Activated naive CD4-positive, alpha-beta T cell treated with anti-CD3 and anti-CD28 coated beads for 36 hours (primary cell): ENCODE measurements at regions not wholly inside any gene's neighbourhood (a gene's known extent, or its start where the extent isn't known, plus 50 kb on each side); places are given as distances from the start of the nearest gene placed in this dataset.

Source experiments
- CTCF ChIA-PET: fragments of 350-600 bp; sonication (Branson Sonifier 250); formaldehyde crosslinking; loops from one replicate; lab custom pipeline; 2021; ENCODE audit warnings: antibody characterized with exemption; lab: Charles Lee
- DNase-seq: peaks from one replicate; pipeline ENCODE4 v3.0.0-alpha.2; 2020
- H3K27ac Mint-ChIP-seq: one replicate; pipeline ENCODE4 v1.8.0; 2021; ENCODE audit warnings: mild to moderate bottlenecking, mixed read lengths
- H3K27me3 Mint-ChIP-seq: one replicate; pipeline ENCODE4 v1.8.0; 2021; ENCODE audit warnings: low read depth, mixed read lengths
- H3K36me3 Mint-ChIP-seq: one replicate; pipeline ENCODE4 v1.8.0; 2021; ENCODE audit warnings: low read depth, mixed read lengths
- H3K4me1 Mint-ChIP-seq: one replicate; pipeline ENCODE4 v1.8.0; 2021; ENCODE audit warnings: low read depth, mixed read lengths
- H3K4me3 Mint-ChIP-seq: one replicate; pipeline ENCODE4 v1.8.0; 2021; ENCODE audit warnings: mild to moderate bottlenecking, moderate library complexity, mixed read lengths
- H3K9me3 Mint-ChIP-seq: one replicate; pipeline ENCODE4 v1.8.0; 2021; ENCODE audit warnings: mixed read lengths
- intact Hi-C: fragments of 100-400 bp; cut with micrococcal nuclease; formaldehyde crosslinking; loops from one replicate; pipeline ENCODE4 v1.15.1; 2023

DNA sequence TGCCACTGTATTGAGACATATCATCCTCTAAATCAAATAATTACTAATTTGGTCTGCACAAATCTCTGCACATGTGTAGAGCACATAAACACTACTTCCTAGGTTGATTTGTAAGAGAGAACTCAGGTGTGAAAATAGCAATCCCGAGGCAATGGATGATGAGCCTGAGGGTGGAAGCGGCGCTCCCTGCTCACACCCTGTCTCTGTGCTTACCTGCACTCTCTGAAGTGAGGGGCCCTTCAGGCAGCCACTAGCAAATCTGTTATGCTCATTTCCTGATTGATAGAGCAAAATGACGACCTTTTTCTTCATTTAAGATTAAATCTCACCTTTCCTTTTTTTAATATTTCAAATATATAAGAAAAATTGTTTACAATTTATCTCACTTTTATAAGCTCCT, 1995.7 kb upstream of the AGA start:
- no peak overlapping the region for H3K4me3 Mint-ChIP-seq
- CTCF ChIA-PET: no interaction called here
- no peaks in the 10 kb centered on the region for H3K36me3 Mint-ChIP-seq
- H3K27me3 Mint-ChIP-seq: no peaks in the 10 kb centered on the region
- no peak overlapping the region for H3K27ac Mint-ChIP-seq
- no peaks in the 10 kb centered on the region for H3K4me1 Mint-ChIP-seq
- intact Hi-C loops: no loop called here
- H3K9me3 Mint-ChIP-seq: peaks cover 5% of the 10 kb centered on the region
- DNase-seq: no peak

DNA sequence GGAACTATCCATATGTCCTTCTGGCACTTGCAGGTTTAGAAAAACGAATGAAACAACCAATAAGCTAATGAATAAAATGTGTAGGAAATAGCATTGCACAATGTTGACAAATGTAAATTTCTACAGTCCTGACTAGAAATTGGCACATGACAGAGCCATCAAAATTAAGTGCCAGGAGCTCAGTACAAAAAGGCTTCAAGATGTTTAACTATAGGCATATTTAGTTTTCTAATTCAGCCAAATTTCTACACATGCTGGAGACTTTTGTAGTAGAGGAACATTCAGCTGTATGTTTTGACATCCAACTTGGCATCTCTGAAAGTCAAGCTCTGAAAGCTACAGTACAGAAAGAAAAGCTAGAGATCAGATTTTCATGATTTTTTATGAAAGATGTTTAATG, 1999.4 kb upstream of the AGA start:
- intact Hi-C loops: no loop called here
- CTCF ChIA-PET: no interaction called here
- H3K9me3 Mint-ChIP-seq: peaks cover 11% of the 10 kb centered on the region
- H3K4me3 Mint-ChIP-seq: no peak overlapping the region
- H3K36me3 Mint-ChIP-seq: no peaks in the 10 kb centered on the region
- H3K27me3 Mint-ChIP-seq: no peaks in the 10 kb centered on the region
- H3K4me1 Mint-ChIP-seq: no peaks in the 10 kb centered on the region
- no peak overlapping the region for H3K27ac Mint-ChIP-seq
- DNase-seq: no peak

DNA sequence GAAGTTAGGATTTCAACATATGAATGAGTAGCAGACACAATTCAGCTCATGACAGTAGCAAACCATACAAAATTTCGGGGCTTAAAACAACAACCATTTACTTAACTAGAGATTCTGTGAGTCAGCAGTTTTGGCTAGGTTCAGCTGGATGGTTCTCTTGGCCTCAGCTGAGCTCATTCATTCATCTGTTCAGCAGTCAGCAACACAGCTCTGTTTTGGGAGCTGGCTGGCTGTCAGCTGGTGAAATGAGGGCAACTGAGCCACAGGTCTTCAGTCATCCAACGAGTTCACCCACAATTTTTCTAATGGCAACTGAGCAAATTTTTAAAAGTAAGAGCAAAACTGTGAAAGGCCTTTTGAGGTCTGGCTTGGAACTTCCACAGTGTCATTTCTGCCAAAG, 2005.1 kb upstream of the AGA start:
- H3K4me3 Mint-ChIP-seq: no peak overlapping the region

DNA sequence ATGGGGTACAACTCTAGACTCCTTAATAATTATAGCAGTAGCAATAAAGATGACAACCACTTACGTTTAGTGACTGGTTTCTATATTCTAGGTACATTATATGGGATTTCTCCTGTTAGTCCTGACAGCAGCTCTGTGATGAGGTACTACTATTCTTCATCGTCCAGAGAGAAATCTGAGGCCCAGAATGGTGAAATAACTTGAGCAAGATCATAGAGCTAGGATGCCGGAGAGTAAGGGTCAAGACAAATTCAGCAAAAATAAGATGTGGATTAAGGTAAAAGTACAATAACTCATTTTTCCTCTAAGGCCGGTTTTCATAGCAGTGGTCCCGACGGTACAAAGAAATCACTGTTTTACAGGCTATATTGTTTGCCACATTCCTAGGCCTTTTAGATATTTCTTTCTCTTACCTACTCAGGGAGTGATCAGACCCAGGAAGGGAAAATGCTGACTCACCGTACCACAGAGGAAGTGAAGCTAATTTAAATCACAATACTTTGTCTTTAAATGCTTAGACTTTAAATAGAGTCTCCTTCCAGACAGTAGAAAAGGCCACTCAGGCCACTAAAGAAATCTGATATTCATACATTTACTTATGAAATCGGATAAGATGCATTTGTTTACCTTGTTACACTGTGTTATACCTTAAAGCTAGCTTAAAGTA, 2023.0 kb upstream of the AGA start:
- Mint-ChIP-seq H3K4me1 (no peaks in the 10 kb centered on the region), H3K4me3 (no peak overlapping the region), H3K9me3 (peaks cover 7% of the 10 kb centered on the region), H3K36me3 (no peaks in the 10 kb centered on the region), H3K27me3 (no peaks in the 10 kb centered on the region), H3K27ac (no peak overlapping the region)
- DNase-seq: no peak
- intact Hi-C loops: no loop called here
- CTCF ChIA-PET: no interaction called here

More for the DNA sequence above, 2005.1 kb upstream of the AGA start:
- no peaks in the 10 kb centered on the region for H3K4me1 Mint-ChIP-seq
- H3K9me3 Mint-ChIP-seq: peaks cover 6% of the 10 kb centered on the region
- no peak overlapping the region for H3K27ac Mint-ChIP-seq
- H3K27me3 Mint-ChIP-seq: no peaks in the 10 kb centered on the region
- DNase-seq: no peak
- intact Hi-C loops: no loop called here
- CTCF ChIA-PET: no interaction called here
- no peaks in the 10 kb centered on the region for H3K36me3 Mint-ChIP-seq

DNA sequence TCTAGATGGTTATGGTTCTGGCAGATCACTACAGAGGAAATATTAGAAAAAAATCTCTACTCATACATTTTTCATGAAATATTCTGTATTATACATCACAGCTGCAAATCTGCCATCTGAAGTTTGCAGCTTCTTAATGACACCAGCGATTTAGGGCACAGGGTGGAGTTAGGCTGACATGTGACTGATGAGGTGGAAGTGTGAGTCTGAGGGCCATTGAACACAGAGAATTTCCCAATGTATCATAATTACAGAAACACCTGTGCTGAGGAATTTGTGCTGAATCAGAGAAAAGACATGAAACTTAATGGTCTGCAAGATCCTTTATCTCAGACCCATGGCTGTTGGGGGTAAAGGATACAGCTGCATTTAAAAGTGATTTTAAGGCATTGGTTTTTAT, 2025.6 kb upstream of the AGA start:
- Mint-ChIP-seq H3K27ac (no peak overlapping the region), H3K36me3 (no peaks in the 10 kb centered on the region), H3K9me3 (peaks cover 2% of the 10 kb centered on the region), H3K4me3 (no peak overlapping the region), H3K4me1 (no peaks in the 10 kb centered on the region), H3K27me3 (no peaks in the 10 kb centered on the region)
- CTCF ChIA-PET: no interaction called here
- no peak for DNase-seq
- intact Hi-C loops: no loop called here

DNA sequence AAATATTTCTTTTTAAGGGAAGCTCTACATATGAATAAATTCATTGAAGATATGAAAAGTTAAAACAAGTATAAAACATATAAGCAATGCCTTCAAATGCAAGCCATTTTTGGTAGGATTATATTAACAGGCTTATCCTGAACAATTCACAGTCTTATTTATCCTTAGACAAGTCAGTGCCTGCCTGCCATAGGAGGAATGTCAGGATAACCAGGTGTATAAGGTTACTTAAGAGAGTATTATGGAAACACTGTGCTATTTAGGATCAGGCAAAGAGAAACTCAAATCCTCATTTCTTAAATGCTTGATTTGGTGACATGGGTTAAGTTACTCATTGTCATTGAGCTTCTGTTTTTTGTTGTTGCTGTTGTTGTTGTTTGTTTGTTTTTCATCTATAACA, 2029.9 kb upstream of the AGA start:
- DNase-seq: no peak
- intact Hi-C loops: no loop called here
- Mint-ChIP-seq H3K4me1 (no peaks in the 10 kb centered on the region), H3K36me3 (no peaks in the 10 kb centered on the region), H3K27ac (no peak overlapping the region), H3K4me3 (no peak overlapping the region), H3K9me3 (peaks cover 6% of the 10 kb centered on the region), H3K27me3 (no peaks in the 10 kb centered on the region)
- CTCF ChIA-PET: interaction anchor here (0.7 kb wide), 1 partner anchor 37 kb away, joined by 3 read pairs; no protein-coding TSS in a partner anchor

DNA sequence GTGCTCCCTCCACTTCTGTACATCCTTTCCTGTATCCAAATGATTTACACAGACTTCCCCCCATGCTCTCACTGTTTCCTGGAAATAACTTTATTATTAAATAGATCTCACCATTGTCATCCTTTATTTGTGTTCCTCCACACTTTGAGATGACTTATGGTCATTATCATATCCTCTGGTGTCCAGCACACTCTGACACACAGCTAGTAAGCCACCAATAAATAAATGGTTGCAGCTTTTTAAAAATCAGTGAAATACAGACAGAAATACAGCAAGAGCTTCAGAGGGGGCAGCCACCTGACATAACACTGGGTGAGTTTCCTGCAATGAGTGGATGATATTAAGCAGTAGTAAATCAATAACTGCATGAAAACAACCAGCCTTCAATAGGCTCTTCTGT, 2036.4 kb upstream of the AGA start:
- intact Hi-C loops: no loop called here
- Mint-ChIP-seq H3K4me1 (no peaks in the 10 kb centered on the region), H3K27ac (no peak overlapping the region), H3K4me3 (no peak overlapping the region), H3K36me3 (no peaks in the 10 kb centered on the region), H3K27me3 (no peaks in the 10 kb centered on the region), H3K9me3 (peaks cover 10% of the 10 kb centered on the region)
- CTCF ChIA-PET: no interaction called here
- DNase-seq: no peak

DNA sequence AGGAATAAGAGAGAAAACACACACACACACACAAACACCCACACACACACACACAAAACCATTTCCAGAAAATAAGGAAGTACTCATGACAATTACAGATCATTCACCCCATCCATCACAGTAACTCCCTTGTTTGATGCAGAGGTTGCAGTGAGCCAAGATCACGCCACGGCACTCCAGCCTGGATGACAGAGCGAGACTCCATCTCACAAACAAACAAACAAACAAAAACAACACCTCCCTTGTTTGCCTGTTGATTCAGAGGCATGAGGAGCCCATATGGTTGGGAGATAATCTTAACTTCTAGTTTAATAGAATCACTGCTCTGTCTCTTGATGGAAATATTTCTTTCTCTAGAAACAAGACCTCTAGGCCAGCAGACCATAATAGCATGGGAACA, 2043.5 kb upstream of the AGA start:
- no peak for DNase-seq
- H3K4me3 Mint-ChIP-seq: no peak overlapping the region
- CTCF ChIA-PET: no interaction called here
- no peak overlapping the region for H3K27ac Mint-ChIP-seq
- no peaks in the 10 kb centered on the region for H3K4me1 Mint-ChIP-seq
- intact Hi-C loops: no loop called here
- H3K9me3 Mint-ChIP-seq: peaks cover 3% of the 10 kb centered on the region
- no peaks in the 10 kb centered on the region for H3K36me3 Mint-ChIP-seq
- H3K27me3 Mint-ChIP-seq: no peaks in the 10 kb centered on the region

DNA sequence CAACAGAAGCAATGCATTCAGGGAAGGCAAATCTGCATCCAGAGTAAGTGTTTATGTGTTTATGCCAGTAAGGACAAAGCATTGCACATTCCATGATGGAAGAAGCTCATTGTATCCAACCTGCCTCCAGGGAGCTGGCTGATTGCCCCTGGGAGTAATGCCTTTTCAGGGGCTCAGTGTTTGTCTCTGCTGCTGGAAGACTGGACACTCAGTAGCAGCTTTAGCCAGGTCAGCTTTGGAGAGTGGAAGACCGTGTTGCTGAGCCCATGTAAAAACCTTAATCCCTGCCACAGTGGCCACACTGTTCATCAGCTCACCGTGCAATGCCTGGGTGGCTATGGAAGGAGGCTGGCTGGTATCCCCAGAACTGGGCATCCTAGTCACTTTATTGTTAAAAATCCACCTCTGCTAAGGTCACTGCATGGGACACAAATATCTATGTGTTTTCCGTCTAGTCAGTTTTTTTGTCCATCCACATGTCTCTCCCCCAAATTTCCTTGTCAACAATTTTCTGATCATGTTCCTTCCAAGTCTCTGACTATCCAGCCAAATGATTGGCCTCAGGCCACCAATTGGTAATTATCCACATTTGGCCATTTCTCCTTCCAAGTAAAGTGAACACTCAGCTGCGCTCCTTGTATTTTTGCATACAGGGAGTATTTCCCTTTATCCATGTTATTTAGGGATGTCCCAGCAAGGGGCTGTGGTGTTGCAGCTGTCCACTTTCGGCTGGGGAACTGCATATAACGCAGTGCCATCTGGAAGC, 2044.5 kb upstream of the AGA start:
- Mint-ChIP-seq H3K36me3 (no peaks in the 10 kb centered on the region), H3K4me3 (no peak overlapping the region), H3K27ac (no peak overlapping the region), H3K9me3 (no peaks in the 10 kb centered on the region), H3K4me1 (no peaks in the 10 kb centered on the region), H3K27me3 (no peaks in the 10 kb centered on the region)
- no peak for DNase-seq
- CTCF ChIA-PET: no interaction called here
- intact Hi-C loops: no loop called here

DNA sequence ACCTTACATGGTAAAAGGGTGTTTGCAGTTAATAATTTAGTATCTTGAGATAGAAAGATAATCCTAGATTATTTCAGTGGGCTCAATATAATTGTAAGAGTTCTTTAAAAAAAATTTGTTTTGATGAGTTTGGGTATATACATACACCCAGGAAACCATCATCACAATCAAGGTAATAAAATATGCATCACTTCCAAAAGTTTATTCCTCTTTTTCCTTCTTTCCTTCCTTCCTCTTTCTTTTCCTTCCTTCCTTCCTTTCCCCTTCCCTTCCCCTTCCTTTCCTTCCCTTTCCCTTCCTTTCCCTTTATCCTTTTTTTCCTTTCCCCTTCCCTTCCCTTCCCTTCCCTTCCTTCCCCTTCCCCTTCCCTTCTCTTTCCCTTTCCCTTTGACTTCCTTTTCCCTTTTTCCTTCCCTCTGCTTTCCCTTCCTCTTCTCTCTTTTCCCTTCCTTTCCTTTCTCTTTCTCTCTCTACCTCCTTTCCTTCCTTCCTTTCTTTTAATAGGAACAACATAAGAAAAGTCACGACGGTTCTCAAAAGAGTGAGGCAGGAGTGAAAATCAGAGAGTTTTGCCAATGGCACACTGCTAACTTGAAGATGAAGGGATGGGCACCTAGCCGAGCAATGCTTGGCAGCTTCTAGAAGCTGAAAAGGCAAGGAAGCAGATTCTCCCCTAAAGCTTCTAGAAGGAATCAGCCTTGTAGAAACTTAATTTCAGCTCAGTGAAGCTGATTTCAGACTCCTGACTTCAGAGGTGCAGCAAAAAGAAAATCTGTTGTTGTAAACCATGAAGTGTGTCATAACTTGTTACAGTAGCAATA, 2050.2 kb upstream of the AGA start:
- no peak for DNase-seq
- Mint-ChIP-seq H3K9me3 (peaks cover 8% of the 10 kb centered on the region), H3K4me3 (no peak overlapping the region), H3K27me3 (no peaks in the 10 kb centered on the region), H3K4me1 (no peaks in the 10 kb centered on the region), H3K27ac (no peak overlapping the region), H3K36me3 (no peaks in the 10 kb centered on the region)
- CTCF ChIA-PET: no interaction called here
- intact Hi-C loops: no loop called here

DNA sequence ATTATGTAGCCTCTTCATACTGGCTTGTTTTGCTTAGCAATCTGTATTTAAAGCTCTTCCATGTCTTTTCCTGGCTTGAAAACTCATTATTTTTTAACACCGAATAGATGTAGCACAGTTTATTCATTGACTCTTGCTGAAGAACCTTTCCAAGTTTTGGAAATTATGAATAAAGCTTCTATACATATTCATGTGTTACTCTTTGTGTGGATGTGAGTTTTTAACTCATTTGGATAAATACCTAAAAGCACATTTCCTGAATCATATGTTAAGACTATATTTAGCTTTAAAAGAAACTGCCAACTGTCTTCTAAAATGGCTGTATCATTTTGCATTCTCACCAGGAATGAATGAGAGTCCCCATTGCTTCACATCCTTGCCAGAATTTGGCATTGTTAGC, 2061.7 kb upstream of the AGA start:
- H3K27ac Mint-ChIP-seq: no peak overlapping the region
- H3K4me1 Mint-ChIP-seq: no peaks in the 10 kb centered on the region

DNA sequence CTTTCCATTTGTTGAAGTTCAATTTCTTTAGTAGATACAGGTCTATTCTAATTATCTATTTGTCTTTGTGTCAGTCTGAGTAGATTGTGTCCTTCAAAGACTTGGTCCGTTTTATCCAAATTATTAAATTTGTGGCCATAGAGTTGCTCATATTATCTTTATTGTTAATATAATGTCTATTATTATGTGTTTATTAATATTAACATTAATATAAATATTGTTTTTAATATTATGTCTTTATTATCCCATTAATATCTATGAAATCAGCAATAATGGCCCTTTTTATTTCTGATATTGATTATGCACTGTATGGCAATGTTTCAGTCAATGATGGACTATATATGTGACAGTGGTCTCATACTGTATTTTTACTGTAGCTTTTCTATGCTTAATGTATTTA, 2067.3 kb upstream of the AGA start:
- Mint-ChIP-seq H3K27me3 (no peaks in the 10 kb centered on the region), H3K36me3 (no peaks in the 10 kb centered on the region), H3K27ac (no peak overlapping the region), H3K9me3 (peaks cover 3% of the 10 kb centered on the region), H3K4me3 (no peak overlapping the region), H3K4me1 (no peaks in the 10 kb centered on the region)
- DNase-seq: no peak
- intact Hi-C loops: no loop called here
- CTCF ChIA-PET: no interaction called here

More for the DNA sequence above, 2061.7 kb upstream of the AGA start:
- Mint-ChIP-seq H3K4me3 (no peak overlapping the region), H3K9me3 (peaks cover 1% of the 10 kb centered on the region), H3K36me3 (no peaks in the 10 kb centered on the region), H3K27me3 (no peaks in the 10 kb centered on the region)
- DNase-seq: no peak
- intact Hi-C loops: no loop called here
- CTCF ChIA-PET: no interaction called here
